ENCODE measurements at regions not wholly inside any gene's neighbourhood (a gene's known extent, or its start where the extent isn't known, plus 50 kb on each side); places are given as distances from the start of the nearest gene placed in this dataset.
"Not testable (repeated sequence)": the region's sequence is repeated elsewhere in the genome, so short reads cannot be mapped to it uniquely, and the experiment has no call there.

DNA sequence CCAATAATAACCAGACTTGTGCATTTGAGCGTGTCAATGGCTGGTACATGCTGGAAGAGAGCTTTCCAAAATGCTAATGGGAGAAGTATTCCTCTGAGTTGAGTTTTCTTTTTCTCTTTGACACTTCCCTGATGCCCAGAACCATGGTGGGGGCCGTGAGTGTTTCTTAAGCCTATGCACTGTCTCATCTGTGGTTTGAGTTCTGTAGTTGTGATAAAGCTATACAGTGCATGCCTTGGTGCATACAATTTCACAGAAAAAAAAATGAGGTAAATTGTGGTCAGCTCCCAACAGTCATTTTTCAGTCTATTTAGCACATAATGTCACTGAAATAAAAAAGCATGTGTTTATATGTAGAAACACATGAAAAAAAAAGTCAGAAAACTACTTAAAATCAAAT lies 204.8 kb downstream of the HDGFL1 start:
- ChIA-PET CTCF (no interaction called here), POLR2A (ENCODE audit: unreplicated experiment) (interaction anchor here (0.6 kb wide), 1 partner anchor 36 kb away, joined by 3 read pairs; no protein-coding TSS in a partner anchor)
- no peaks in the 10 kb centered on the region for H4K20me1 ChIP-seq (ENCODE audit: insufficient read depth)
- intact Hi-C loops (cut with micrococcal nuclease; ENCODE audit: unreplicated experiment), result no loop called here
- H3K9me3 ChIP-seq (ENCODE audit: insufficient read depth, low read depth), result peaks cover 3% of the 10 kb centered on the region; the same call in 1 of the 2 replicates
- BruUV-seq (replicated peaks), result no TSS peak
- DNase-seq, result no peak
- no peak overlapping the region for H2AFZ ChIP-seq
- no peak overlapping the region for H3K4me3 ChIP-seq
- H3K36me3 ChIP-seq (ENCODE audit: low read depth), result no peaks in the 10 kb centered on the region
- H3K4me1 ChIP-seq (replicated peaks; ENCODE audit: insufficient read depth), result no peaks in the 10 kb centered on the region
- H3K9me2 ChIP-seq (ENCODE audit: insufficient read depth), result no peaks in the 10 kb centered on the region
- no peaks in the 10 kb centered on the region for H3K27me3 ChIP-seq (ENCODE audit: insufficient read depth, low read depth)
- H3K27ac ChIP-seq, result no peak overlapping the region
- TF ChIP-seq EZH2 (IDR thresholded peaks at IDR 0.05; ENCODE audit: low read depth), result no peak
- TF ChIP-seq, protein P1, sequence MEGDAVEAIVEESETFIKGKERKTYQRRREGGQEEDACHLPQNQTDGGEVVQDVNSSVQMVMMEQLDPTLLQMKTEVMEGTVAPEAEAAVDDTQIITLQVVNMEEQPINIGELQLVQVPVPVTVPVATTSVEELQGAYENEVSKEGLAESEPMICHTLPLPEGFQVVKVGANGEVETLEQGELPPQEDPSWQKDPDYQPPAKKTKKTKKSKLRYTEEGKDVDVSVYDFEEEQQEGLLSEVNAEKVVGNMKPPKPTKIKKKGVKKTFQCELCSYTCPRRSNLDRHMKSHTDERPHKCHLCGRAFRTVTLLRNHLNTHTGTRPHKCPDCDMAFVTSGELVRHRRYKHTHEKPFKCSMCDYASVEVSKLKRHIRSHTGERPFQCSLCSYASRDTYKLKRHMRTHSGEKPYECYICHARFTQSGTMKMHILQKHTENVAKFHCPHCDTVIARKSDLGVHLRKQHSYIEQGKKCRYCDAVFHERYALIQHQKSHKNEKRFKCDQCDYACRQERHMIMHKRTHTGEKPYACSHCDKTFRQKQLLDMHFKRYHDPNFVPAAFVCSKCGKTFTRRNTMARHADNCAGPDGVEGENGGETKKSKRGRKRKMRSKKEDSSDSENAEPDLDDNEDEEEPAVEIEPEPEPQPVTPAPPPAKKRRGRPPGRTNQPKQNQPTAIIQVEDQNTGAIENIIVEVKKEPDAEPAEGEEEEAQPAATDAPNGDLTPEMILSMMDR (conservative IDR thresholded peaks at IDR 0.05), result no peak
- no peaks in the 10 kb centered on the region for H3K79me2 ChIP-seq (ENCODE audit: low read depth)
- no peak overlapping the region for H3K4me2 ChIP-seq
- no peaks in the 10 kb centered on the region for H3F3A ChIP-seq (ENCODE audit: insufficient read depth, low read depth)

DNA sequence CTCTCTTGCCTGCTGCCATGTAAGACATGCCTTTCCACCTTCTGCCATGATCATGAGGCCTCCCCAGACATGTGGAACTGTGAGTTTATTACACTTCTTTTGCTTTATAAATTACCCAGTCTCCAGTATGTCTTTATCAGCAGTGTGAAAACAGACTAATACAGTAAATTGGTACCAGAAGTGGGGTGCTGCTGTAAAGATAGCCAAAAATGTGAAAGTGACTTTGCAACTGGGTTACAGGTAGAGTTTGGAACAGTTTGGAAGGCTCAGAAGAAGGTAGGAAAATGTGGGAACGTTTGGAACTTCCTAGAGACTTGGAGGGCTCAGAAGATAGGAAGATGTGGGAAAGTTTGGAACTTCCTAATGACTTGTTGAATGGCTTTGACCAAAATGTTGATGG lies 209.1 kb downstream of the HDGFL1 start:
- H3K36me3 ChIP-seq (ENCODE audit: low read depth), result not testable (repeated sequence)

DNA sequence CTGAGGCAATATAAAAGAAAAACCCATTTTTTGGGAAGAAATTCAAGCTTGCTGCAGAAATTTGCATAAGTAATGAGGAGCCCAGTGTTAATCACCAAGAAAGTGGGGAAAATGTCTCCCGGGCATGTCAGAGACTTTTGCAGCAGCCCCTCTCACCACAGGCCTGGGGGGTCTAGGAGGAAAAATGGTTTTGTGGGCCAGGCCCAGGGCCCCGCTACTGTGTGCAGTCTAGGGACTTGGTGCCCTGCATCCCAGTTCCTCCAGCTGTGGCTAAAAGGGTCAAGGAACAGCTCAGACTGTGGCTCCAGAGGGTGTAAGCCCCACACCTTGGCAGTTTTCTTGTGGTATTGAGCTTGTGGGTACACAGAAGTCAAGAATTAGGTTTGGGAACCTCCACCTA lies 209.7 kb downstream of the HDGFL1 start:
- DNase-seq, result no peak
- H3K36me3 ChIP-seq (ENCODE audit: low read depth), result no peaks in the 10 kb centered on the region
- H3F3A ChIP-seq (ENCODE audit: insufficient read depth, low read depth), result no peaks in the 10 kb centered on the region
- no peak overlapping the region for H3K27ac ChIP-seq
- no peaks in the 10 kb centered on the region for H3K79me2 ChIP-seq (ENCODE audit: low read depth)
- peaks cover 9% of the 10 kb centered on the region; the same call in 1 of the 2 replicates for H3K9me3 ChIP-seq (ENCODE audit: insufficient read depth, low read depth)
- ChIA-PET POLR2A (ENCODE audit: unreplicated experiment) (no interaction called here), CTCF (no interaction called here)
- intact Hi-C loops (cut with micrococcal nuclease; ENCODE audit: unreplicated experiment), result no loop called here
- no peak overlapping the region for H3K4me3 ChIP-seq
- no TSS peak for BruUV-seq (replicated peaks)
- no peaks in the 10 kb centered on the region for H3K9me2 ChIP-seq (ENCODE audit: insufficient read depth)
- no peak overlapping the region for H2AFZ ChIP-seq
- H3K27me3 ChIP-seq (ENCODE audit: insufficient read depth, low read depth), result no peaks in the 10 kb centered on the region
- no peaks in the 10 kb centered on the region for H3K4me1 ChIP-seq (replicated peaks; ENCODE audit: insufficient read depth)
- no peak overlapping the region for H3K4me2 ChIP-seq
- no peak for TF ChIP-seq EZH2 (IDR thresholded peaks at IDR 0.05; ENCODE audit: low read depth)
- TF ChIP-seq, protein P1 (conservative IDR thresholded peaks at IDR 0.05), result no peak
- H4K20me1 ChIP-seq (ENCODE audit: insufficient read depth), result no peaks in the 10 kb centered on the region

More for the DNA sequence above, 209.1 kb downstream of the HDGFL1 start:
- DNase-seq; BruUV-seq (replicated peaks); H2AFZ ChIP-seq; H3F3A ChIP-seq (ENCODE audit: insufficient read depth, low read depth); H3K9me3 ChIP-seq (ENCODE audit: insufficient read depth, low read depth); H4K20me1 ChIP-seq (ENCODE audit: insufficient read depth); H3K4me2 ChIP-seq; H3K79me2 ChIP-seq (ENCODE audit: low read depth); H3K27ac ChIP-seq; H3K9me2 ChIP-seq (ENCODE audit: insufficient read depth); H3K27me3 ChIP-seq (ENCODE audit: insufficient read depth, low read depth); POLR2A ChIA-PET (ENCODE audit: unreplicated experiment); H3K4me3 ChIP-seq; intact Hi-C loops (cut with micrococcal nuclease; ENCODE audit: unreplicated experiment); H3K4me1 ChIP-seq (replicated peaks; ENCODE audit: insufficient read depth); CTCF ChIA-PET: not testable (repeated sequence)

DNA sequence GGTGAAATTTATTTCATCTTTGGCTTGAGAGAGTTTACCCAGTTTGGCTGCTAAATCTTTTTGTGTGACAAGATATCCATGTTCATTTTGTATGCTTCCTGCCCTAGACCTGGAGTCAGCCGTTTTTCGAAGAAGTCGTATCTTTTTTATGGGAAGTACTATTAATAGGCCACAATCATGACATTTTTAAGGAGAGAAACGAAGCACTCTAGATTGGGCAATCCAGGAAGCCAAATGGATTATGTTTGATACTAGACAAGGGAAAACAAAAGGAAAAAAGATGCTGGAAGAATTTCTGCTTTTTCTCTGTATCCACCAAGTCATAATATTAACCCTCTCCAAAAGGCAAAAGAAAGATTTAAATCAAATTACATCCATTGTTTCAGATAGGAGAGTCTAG lies 214.6 kb downstream of the HDGFL1 start:
- Histone ChIP-seq H3K9me3 (ENCODE audit: insufficient read depth, low read depth) (0 out of 2 replicates have a peak, but pooled peaks cover 6% of the 10 kb centered on the region), H3K36me3 (ENCODE audit: low read depth) (no peaks in the 10 kb centered on the region), H3F3A (ENCODE audit: insufficient read depth, low read depth) (no peaks in the 10 kb centered on the region), H3K27me3 (ENCODE audit: insufficient read depth, low read depth) (no peaks in the 10 kb centered on the region), H4K20me1 (ENCODE audit: insufficient read depth) (no peaks in the 10 kb centered on the region), H3K4me2 (no peak overlapping the region), H3K9me2 (ENCODE audit: insufficient read depth) (no peaks in the 10 kb centered on the region), H3K4me3 (no peak overlapping the region), H3K4me1 (replicated peaks; ENCODE audit: insufficient read depth) (no peaks in the 10 kb centered on the region), H2AFZ (no peak overlapping the region), H3K27ac (no peak overlapping the region), H3K79me2 (ENCODE audit: low read depth) (no peaks in the 10 kb centered on the region)
- POLR2A ChIA-PET (ENCODE audit: unreplicated experiment), result no interaction called here
- DNase-seq, result no peak
- intact Hi-C loops (cut with micrococcal nuclease; ENCODE audit: unreplicated experiment), result no loop called here
- no TSS peak for BruUV-seq (replicated peaks)
- TF ChIP-seq, protein P1 (conservative IDR thresholded peaks at IDR 0.05), result no peak
- TF ChIP-seq EZH2 (IDR thresholded peaks at IDR 0.05; ENCODE audit: low read depth), result no peak
- CTCF ChIA-PET, result interaction anchor here (0.6 kb wide), 1 partner anchor 1195 kb away, joined by 14 read pairs; no protein-coding TSS in a partner anchor
